NCI-H2171 treated with DMSO at 0.1 percent for 48 hours (cell line): ENCODE measurements at regions not wholly inside any gene's neighbourhood (a gene's known extent, or its start where the extent isn't known, plus 50 kb on each side); places are given as distances from the start of the nearest gene placed in this dataset.
"Not testable (repeated sequence)": the region's sequence is repeated elsewhere in the genome, so short reads cannot be mapped to it uniquely, and the experiment has no call there.

Experiments
- DNase-seq: peaks from one replicate; lab custom pipeline; 2025; lab: John Stamatoyannopoulos, UW

GRCh38 chr6:61217714-61218113, 1068.3 kb downstream of the KHDRBS2 start:
- no peak for DNase-seq

GRCh38 chr6:61210549-61210948, 1075.5 kb downstream of the KHDRBS2 start:
- DNase-seq = no peak

GRCh38 chr6:61203966-61204496, 1082.0 kb downstream of the KHDRBS2 start:
- DNase-seq = no peak

- DNase-seq = no peak
Measured at GRCh38 chr6:61200444-61200843, 1085.6 kb downstream of the KHDRBS2 start.

GRCh38 chr6:61193771-61194170, 1092.3 kb downstream of the KHDRBS2 start:
- no peak for DNase-seq

- no peak for DNase-seq
Measured at GRCh38 chr6:61192610-61193009, 1093.4 kb downstream of the KHDRBS2 start.

- no peak for DNase-seq
Measured at GRCh38 chr6:61168878-61169277, 1117.1 kb downstream of the KHDRBS2 start.

- DNase-seq = not testable (repeated sequence)
Measured at GRCh38 chr6:61149039-61149438, 1137.0 kb downstream of the KHDRBS2 start.

GRCh38 chr6:61142261-61142660, 1143.8 kb downstream of the KHDRBS2 start:
- DNase-seq = not testable (repeated sequence)

- no peak for DNase-seq
Measured at GRCh38 chr6:61134028-61134427, 1152.0 kb downstream of the KHDRBS2 start.

GRCh38 chr6:61114185-61114584, 1171.8 kb downstream of the KHDRBS2 start:
- peak; percentile 3 for DNase-seq

- not testable (repeated sequence) for DNase-seq
Measured at GRCh38 chr6:61107914-61108313, 1178.1 kb downstream of the KHDRBS2 start.

- not testable (repeated sequence) for DNase-seq
Measured at GRCh38 chr6:61103660-61104059, 1182.4 kb downstream of the KHDRBS2 start.

- DNase-seq = no peak
Measured at GRCh38 chr6:61100072-61100471, 1186.0 kb downstream of the KHDRBS2 start.

GRCh38 chr6:61099561-61099960, 1186.5 kb downstream of the KHDRBS2 start:
- DNase-seq = not testable (repeated sequence)

- not testable (repeated sequence) for DNase-seq
Measured at GRCh38 chr6:61087986-61088385, 1198.0 kb downstream of the KHDRBS2 start.

GRCh38 chr6:61044011-61044410, 1242.0 kb downstream of the KHDRBS2 start:
- DNase-seq = no peak
